ENCODE measurements at regions not wholly inside any gene's neighbourhood (a gene's known extent, or its start where the extent isn't known, plus 50 kb on each side); places are given as distances from the start of the nearest gene placed in this dataset.

DNA sequence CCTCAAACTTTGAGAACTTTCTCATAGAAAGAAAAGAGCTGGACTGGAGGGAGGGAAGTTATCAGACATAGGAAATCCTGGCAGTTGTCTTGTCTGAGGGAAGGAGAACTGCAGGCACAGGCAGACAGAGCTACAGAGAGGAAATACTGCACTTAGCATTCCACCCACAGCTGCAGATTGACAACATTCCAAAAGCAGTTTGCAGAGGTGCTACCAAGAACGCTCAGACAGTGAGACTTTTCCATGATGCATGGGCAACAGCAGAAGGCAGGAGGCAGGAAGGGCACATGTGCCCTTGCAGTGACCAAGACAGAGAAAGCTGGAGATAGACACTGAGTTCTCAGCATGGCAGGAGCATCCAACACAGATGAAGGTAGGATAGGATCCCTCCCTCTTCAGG is 327.5 kb upstream of the ZNF462 start:
- Histone ChIP-seq H3K79me2 (ENCODE audit: control insufficient read depth, insufficient read depth, low read length) (no peaks in the 10 kb centered on the region), H3K4me1 (ENCODE audit: control insufficient read depth, extremely low read depth, insufficient read depth, low read length) (no peaks in the 10 kb centered on the region), H2AFZ (ENCODE audit: low read depth, low read length) (no peak overlapping the region), H3K9ac (replicated peaks; ENCODE audit: extremely low read depth, insufficient read depth, low read length) (no peak overlapping the region), H3K27me3 (ENCODE audit: control insufficient read depth in 2 of 2, insufficient read depth in 2 of 2, low read length in 2 of 2) (no peaks in the 10 kb centered on the region), H3K27ac (ENCODE audit: insufficient read depth, low read depth, low read length) (no peak overlapping the region), H3K4me2 (ENCODE audit: insufficient read depth, low read length) (no peak overlapping the region), H3K36me3 (ENCODE audit: control insufficient read depth in 2 of 2, extremely low read depth in 1 of 2, insufficient read depth in 2 of 2, low read length in 2 of 2) (no peaks in the 10 kb centered on the region), H4K20me1 (replicated peaks; ENCODE audit: control insufficient read depth, extremely low read depth, insufficient read depth, low read length) (no peaks in the 10 kb centered on the region), H3K9me1 (replicated peaks; ENCODE audit: control insufficient read depth, extremely low read depth, insufficient read depth, low read length) (no peaks in the 10 kb centered on the region), H3K9me3 (replicated peaks; ENCODE audit: control insufficient read depth, insufficient read depth, low read length) (no peaks in the 10 kb centered on the region), H3K4me3 (replicated peaks in 1 of 3; ENCODE audit: insufficient read depth in 1 of 3, low read depth in 1 of 3, low read length in 3 of 3) (no peak overlapping the region)
- FAIRE-seq = no peak
- dilution Hi-C loops (cut with MboI; ENCODE audit: extremely low pct_ligation_motif_present, low sequenced_read_pairs) (no loop called here), intact Hi-C loops (cut with micrococcal nuclease) (no loop called here)
- POLR2A ChIA-PET = no interaction called here
- BruUV-seq (replicated peaks) = no TSS peak
- CTCF ChIA-PET = no interaction called here
- DNase-seq (ENCODE audit: low read depth, low spot score) = no peak
- TF ChIP-seq MYC (IDR thresholded peaks at IDR 0.05; ENCODE audit: low read depth, low read length) = no peak
- TF ChIP-seq, protein P1, sequence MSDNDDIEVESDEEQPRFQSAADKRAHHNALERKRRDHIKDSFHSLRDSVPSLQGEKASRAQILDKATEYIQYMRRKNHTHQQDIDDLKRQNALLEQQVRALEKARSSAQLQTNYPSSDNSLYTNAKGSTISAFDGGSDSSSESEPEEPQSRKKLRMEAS (IDR thresholded peaks at IDR 0.05; ENCODE audit: insufficient read depth, insufficient read length) = no peak
- no peak for TF ChIP-seq POLR2A (IDR thresholded peaks at IDR 0.05; ENCODE audit: low read depth, low read length)
- no peak for TF ChIP-seq GATA2 (IDR thresholded peaks at IDR 0.05; ENCODE audit: insufficient read depth, insufficient read length, low read depth, low read length)
- TF ChIP-seq FOS (IDR thresholded peaks at IDR 0.05; ENCODE audit: borderline replicate concordance, insufficient read depth, low read length) = no peak
- TF ChIP-seq JUN (IDR thresholded peaks at IDR 0.05; ENCODE audit: borderline replicate concordance, insufficient read depth, insufficient read length, low read depth) = no peak
- TF ChIP-seq, protein P2, sequence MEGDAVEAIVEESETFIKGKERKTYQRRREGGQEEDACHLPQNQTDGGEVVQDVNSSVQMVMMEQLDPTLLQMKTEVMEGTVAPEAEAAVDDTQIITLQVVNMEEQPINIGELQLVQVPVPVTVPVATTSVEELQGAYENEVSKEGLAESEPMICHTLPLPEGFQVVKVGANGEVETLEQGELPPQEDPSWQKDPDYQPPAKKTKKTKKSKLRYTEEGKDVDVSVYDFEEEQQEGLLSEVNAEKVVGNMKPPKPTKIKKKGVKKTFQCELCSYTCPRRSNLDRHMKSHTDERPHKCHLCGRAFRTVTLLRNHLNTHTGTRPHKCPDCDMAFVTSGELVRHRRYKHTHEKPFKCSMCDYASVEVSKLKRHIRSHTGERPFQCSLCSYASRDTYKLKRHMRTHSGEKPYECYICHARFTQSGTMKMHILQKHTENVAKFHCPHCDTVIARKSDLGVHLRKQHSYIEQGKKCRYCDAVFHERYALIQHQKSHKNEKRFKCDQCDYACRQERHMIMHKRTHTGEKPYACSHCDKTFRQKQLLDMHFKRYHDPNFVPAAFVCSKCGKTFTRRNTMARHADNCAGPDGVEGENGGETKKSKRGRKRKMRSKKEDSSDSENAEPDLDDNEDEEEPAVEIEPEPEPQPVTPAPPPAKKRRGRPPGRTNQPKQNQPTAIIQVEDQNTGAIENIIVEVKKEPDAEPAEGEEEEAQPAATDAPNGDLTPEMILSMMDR (IDR thresholded peaks at IDR 0.05; ENCODE audit: extremely low read depth in 1 of 2, insufficient read depth in 1 of 2, low read depth in 1 of 2, low read length in 2 of 2) = no peak
- TF ChIP-seq EZH2 (IDR thresholded peaks at IDR 0.05; ENCODE audit: borderline replicate concordance, low read depth, low read length, severe bottlenecking) = no peak
- TF ChIP-seq POLR2AphosphoS5 (IDR thresholded peaks at IDR 0.05; ENCODE audit: insufficient read depth, low read depth, low read length) = no peak
